Omental fat pad (tissue), 3 donors: ENCODE measurements at regions not wholly inside any gene's neighbourhood (a gene's known extent, or its start where the extent isn't known, plus 50 kb on each side); places are given as distances from the start of the nearest gene placed in this dataset.

Source experiments
- ATAC-seq: fragments of 150-250 bp; one replicate; pipeline ENCODE4 v1.9.1; 2016; ENCODE audit warnings: mild to moderate bottlenecking, moderate library complexity; ENCODE audit not compliant: low FRiP score
- DNase-seq: peaks from one replicate; pipeline ENCODE4 v3.0.0-alpha.2; 2019; ENCODE audit warnings: low spot score
- TF ChIP-seq, protein P1 (sequence below), 3 donors: fragments of 450-650 bp; IDR thresholded peaks; one replicate each; pipeline ENCODE4 v1.5.1; 2016 to 2017; ENCODE audit warnings: antibody characterized with exemption in 3 of 3, mild to moderate bottlenecking in 3 of 3, moderate library complexity in 2 of 3

DNA sequence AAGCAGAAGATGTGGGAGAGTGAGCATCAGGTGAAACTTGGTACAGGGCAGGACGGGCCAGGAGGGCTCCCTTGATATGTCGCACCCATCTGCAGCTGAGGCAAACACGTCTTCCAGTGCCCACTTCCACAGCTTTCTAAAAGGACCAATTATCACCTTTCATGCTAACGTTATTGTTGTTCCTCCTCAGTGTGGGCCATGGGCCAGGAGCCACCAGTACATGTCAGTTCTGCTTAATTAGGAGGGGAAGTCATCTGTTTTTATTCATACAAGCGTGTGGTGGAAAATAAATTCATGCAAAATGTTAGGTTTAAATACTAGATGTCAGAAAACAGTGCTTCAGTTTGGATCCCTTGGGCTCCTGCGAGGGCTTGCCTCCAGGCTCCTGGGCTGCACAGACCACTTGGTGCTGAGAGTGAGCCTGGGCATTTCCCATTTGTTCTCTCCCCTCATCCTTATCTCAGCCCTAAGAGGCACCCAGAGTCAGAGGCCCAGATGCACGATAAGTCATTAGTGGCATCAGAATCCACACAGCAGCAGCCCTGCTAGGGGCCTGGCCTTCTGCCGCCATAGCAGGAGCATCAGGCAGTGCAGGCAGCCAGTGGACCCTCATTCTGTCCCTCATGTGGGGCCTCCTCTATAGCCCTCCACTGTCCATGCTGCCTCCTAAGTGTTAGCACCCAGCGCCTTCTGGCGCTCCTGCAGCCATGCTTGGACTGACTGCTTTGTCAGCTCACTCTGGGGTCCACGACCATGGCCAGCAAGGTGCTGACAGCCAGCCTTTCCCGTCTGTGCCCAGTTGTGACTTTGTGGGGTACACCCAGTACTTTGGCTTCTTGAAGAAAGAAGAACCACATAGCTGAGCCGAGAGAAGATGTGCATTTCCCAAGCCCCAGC lies 539.8 kb upstream of the RAB6C start:
- ATAC-seq (no peak), DNase-seq (no peak)
- TF ChIP-seq, protein P1, sequence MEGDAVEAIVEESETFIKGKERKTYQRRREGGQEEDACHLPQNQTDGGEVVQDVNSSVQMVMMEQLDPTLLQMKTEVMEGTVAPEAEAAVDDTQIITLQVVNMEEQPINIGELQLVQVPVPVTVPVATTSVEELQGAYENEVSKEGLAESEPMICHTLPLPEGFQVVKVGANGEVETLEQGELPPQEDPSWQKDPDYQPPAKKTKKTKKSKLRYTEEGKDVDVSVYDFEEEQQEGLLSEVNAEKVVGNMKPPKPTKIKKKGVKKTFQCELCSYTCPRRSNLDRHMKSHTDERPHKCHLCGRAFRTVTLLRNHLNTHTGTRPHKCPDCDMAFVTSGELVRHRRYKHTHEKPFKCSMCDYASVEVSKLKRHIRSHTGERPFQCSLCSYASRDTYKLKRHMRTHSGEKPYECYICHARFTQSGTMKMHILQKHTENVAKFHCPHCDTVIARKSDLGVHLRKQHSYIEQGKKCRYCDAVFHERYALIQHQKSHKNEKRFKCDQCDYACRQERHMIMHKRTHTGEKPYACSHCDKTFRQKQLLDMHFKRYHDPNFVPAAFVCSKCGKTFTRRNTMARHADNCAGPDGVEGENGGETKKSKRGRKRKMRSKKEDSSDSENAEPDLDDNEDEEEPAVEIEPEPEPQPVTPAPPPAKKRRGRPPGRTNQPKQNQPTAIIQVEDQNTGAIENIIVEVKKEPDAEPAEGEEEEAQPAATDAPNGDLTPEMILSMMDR (IDR thresholded peaks at IDR 0.05), result no peak

DNA sequence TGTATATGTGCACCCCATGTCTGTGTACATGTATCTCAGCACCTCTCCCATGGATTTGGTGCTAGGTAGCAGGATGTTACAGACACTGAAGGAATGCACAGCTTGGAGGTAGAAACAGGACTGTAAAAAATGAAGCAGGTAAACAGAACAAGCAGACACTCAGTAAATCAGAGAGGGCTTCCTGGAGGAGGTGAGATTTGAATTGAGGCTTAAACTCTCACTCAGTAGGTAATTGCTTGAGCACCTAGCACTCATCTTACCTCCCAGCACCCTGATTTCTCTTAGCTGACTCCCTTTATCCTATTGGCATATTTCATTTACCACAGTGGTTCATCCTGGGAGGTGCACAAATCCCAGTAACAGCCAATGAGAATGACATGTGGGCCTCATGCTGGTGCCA lies 537.9 kb upstream of the RAB6C start:
- ATAC-seq, result no peak
- TF ChIP-seq, protein P1 (IDR thresholded peaks at IDR 0.05), result no peak
- DNase-seq, result no peak

DNA sequence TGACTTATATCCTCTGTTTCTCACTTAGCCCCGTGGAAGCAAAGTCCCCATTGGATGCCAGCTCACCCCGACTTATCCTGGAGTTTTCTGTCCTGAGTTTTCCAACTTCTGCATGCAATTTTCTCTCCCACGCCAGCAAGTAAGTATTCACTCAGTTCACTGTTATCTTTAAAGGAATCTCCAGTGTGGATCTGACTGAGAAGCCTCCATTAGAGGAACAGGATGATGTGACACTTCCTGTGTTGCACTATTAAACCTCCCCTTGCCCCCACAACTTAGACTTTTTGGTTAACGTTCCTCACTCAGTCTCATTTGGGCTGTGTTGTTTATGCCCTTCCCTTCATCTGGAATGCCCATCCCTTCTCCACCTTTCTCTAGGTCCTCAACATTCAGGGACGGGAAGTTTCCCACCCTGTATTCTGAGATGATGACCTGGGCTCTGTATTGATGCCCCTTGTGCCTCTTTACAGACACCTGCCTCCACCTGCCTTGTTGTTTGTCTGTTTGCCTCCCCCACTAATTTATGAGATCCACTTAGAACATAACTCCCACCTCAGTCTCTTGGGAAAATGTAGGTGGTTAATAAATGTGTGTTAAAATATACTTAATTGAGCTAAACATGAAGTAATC lies 536.1 kb upstream of the RAB6C start:
- TF ChIP-seq, protein P1 (IDR thresholded peaks at IDR 0.05), result no peak
- DNase-seq (no peak), ATAC-seq (no peak)

DNA sequence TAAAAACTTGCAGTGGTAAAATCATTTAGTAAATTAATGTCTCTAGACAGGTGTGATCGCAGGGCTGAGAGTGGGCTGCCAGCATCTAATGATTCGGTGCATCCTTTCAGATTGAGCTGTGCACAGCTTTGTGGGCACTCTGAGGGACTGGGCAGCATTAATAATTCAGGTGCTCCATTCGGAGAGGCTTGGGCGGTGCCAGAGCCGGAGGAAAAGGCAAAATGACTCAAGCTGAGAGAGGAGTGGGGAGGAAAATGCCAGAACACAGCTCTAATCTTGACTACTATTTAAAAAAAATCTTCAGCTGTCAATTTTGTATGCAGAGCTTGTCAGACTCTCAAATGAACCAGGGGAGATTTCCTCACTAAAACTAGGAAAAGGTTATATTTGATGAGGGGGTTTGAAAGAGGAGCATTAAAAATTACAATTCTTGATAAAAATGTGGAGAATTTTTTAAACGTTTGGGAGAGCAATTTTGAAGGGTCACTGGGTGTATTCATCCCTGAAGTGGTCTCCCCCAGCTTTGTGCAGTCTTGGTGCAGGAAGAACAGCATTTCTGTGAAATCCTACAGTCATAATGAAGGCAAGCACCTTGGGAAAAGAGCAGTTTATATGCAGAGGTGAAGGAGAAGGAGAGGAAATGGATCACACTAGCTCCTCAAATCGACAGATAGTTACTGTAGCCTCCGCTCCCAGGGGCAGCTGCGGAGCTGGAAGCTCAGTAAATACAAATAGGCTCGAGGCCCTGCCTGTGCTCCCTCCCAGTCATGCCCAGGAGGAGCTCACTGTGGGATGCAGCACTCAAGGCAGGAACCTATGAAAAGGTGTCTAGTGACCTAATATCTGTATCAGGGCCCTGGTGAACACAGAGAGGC lies 535.4 kb upstream of the RAB6C start:
- TF ChIP-seq, protein P1 (IDR thresholded peaks at IDR 0.05), result no peak

DNA sequence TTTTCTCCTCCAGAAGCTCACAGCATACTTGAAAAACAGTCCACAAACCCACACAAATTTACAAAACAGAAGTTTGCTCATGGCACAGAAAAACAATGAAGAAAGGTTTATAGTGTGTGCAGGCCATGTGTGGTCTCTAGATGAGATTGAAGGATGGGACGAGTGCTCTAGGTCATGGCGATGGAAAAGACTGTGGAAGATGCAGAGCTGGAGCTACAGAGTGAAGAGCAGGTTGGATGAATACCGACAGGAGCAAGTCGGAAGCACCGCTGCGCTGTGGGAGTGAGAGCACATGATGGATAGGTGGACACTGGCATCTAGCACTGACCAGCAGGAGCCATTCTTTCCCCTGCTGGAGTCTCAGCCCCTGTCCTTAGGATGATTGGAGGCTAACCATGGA lies 534.7 kb upstream of the RAB6C start:
- TF ChIP-seq, protein P1 (IDR thresholded peaks at IDR 0.05), result no peak
- DNase-seq (no peak), ATAC-seq (no peak)

More for the DNA sequence above, 535.4 kb upstream of the RAB6C start:
- DNase-seq (no peak), ATAC-seq (no peak)

DNA sequence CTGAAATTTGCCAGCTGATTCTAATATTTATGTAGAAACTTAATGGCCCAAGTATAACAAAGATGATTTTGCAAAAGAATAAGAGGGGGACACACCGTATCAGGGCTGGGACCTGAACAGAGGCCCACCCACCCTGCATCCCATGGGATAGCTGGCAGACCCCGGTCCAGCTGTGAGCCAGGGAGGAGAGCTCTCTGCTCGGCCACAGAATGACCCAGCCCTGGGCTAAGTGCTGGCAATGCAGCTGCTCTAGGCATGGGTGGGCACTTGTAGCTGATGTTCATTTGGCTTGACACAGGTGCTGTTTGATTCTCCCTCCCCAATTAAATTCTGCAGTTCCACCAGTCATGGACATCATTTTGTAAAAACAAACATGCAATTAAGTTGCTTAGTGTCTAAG lies 522.8 kb upstream of the RAB6C start:
- TF ChIP-seq, protein P1 (IDR thresholded peaks at IDR 0.05), result no peak
- no peak for DNase-seq
- ATAC-seq, result no peak
